Stimulated activated CD4-positive, alpha-beta T cell treated with anti-CD3 and anti-CD28 coated beads, TNF-alpha, amount 100 ng/mL, for 24 hours (primary cell): ENCODE measurements at regions not wholly inside any gene's neighbourhood (a gene's known extent, or its start where the extent isn't known, plus 50 kb on each side); places are given as distances from the start of the nearest gene placed in this dataset.

Experiments used
- DNase-seq, 3 experiments: peaks; one replicate each; pipeline ENCODE4 v3.0.0-alpha.2; 2020; ENCODE audit warnings: low read depth in 3 of 3

DNA sequence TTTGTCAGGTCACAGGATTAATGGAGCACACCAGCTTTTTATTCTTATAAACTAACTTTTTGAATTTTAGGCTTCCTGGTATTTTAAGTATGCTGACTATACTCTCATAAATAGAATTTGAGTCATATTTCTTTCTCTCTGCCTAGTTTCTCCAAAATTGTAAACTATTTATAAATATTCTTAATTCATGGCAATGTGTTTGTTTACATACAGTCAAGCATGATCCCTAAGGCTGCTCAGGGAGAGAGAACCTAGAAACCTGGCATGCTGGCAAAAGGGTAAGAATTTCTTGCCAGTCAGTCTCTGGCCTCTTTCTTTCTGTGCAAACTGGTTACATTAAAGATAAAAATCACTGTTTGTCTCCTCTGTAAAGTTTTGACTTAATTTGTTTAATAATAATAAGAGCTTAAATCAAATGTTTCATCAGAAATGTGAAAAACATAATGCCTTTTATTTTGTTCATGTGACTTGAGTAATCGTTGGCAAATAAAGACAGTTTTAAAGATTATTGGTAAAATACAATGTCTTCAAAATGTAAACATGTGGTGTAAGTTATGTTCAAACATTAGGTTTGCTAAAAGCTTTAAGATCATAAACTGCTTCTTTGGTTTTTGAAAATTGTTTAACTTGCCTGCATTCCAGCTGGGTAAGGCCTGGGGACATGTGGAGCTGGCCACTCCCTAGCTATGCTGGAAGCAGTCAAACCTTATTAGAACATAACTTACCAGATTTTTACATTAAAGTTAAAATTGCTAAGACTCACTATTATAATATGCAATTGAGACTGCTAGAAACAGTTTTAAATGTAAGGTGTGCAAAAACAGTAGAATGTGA is 1401.7 kb downstream of the NCAM2 start:
- DNase-seq, result no peak

DNA sequence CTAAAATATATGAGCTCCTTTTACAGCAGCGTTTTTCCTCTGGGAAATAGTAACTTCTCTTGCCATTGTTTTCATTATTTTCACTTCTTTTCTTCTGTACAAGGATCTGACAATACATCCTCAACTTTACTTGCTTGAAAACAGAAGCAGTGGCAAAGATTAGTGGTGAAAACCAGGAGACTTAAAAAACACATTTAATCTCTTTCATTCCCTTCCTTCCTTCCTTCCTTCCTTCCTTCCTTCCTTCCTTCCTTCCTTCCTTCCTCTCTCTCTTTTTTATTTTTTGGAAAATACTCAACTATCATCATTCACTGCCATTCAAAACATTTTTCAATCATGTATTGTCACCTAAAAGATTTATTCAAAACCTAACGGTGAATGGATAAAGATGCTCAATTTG is 1411.4 kb downstream of the NCAM2 start:
- no peak for DNase-seq

DNA sequence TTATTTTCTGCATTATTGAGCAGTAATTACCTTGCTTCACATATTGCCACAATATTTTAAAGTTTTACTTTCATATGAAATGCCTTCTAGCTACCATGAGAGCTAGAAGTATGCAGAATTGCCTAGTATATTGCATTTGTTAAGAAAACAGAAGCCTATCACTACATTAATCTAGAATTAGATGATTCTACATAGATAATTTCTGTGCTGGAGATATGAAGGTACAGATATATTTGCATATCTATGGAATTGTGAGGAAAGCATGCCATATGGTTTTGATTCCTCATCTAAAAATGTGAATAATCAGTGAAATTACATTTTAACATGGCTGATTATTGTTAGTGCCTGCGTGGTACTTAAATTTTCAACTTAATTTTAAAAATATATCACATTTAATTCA is 1418.3 kb downstream of the NCAM2 start:
- DNase-seq, result no peak

- DNase-seq, result no peak
These were observed 1423.4 kb downstream of the NCAM2 start for GRCh38 chr21:22421416-22422180.

- DNase-seq, result no peak
These were observed 1440.3 kb downstream of the NCAM2 start for GRCh38 chr21:22438428-22439086.

DNA sequence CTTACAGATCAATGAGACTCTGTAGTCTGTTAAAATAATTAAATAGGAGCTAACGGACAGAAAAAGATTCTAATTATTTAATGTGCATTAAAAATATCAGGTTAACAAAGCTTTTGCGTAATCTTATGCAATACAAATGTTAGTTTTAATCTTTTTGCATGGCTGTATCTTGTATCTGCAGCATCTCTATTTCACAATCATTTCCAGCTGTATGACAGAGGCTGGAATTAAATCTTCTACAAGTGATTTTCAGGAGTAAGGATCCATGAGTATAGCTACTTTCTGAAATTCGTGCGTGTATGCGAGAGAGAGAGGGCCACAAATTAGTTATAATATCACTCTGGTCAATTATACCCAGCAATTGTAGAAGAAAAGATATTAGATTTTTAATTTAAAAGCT is 1446.8 kb downstream of the NCAM2 start:
- no peak for DNase-seq

DNA sequence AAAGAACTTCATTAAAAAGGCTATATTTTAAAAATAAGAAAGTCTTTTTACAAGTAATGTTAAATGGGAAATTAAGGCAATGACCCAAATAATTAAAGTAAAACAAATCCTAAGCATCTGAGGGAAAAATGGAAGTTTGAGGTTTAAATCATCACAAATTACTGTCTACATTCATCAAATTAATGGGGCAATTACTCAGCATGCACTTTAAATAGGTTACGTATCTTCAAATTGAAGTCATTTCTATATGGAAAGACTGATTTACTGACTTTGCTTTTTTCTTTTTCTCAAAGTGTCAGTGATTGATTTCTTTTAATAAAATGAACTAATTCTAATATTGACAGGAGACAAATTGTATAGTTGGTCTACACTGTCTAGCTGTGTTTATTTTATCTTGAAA is 1452.3 kb downstream of the NCAM2 start:
- DNase-seq, result no peak

DNA sequence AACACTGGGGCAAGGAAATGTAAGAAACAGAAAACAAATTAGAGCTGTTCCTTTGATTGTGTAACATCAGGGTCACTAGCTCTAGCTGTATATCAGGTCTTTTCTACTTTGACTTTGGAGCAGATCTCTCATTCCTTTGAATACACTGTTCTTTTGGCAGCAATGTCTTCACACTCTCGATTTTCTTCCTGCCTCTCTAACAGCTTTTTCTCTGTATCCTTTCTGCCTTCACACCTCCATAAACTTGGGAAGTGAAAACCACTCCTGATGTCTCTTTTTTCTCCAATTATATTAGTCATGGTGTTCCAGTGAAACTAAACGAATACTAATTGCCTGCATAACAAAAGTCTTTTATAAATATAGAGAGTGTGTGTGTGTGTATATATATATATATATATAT is 1458.0 kb downstream of the NCAM2 start:
- DNase-seq, result no peak

DNA sequence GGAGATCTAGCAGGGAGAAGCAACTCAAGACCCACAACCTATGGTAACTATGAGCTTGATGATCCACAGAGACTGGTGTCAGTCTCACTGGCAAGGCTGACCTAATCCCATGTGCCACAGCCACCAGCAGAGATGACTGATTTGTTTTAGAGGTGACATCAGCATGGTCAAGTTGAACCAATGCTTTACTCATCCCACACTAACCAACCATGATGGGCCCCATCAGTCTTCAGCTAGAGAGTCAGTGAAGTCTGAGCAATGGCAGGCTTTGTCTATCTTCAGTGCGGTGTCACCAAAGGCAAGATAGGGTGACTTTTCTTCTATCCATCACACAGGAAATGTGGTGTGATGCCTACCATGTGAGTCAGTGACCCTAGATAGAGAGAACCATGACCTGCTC is 1470.7 kb downstream of the NCAM2 start:
- no peak for DNase-seq

- no peak for DNase-seq
These were observed 1476.2 kb downstream of the NCAM2 start for GRCh38 chr21:22474403-22474802.

DNA sequence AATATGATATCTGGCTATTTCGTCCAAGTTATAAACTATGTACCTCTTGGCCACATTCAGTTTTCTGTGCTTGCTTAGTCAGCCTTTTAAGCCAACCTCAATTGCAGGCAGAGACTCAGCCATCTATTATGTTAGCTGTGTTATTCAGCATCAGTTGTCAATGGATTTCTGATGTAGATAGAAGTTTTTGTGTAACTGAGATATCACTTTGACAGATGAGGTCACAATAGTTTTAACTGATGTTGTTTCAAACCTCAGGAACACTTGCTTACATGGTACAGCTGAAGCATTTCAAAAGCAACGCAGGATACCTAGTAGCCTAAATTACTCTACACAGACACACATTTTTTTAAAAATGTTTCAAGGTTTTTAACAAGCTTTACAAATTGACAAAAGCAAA is 1478.0 kb downstream of the NCAM2 start:
- DNase-seq, result no peak

DNA sequence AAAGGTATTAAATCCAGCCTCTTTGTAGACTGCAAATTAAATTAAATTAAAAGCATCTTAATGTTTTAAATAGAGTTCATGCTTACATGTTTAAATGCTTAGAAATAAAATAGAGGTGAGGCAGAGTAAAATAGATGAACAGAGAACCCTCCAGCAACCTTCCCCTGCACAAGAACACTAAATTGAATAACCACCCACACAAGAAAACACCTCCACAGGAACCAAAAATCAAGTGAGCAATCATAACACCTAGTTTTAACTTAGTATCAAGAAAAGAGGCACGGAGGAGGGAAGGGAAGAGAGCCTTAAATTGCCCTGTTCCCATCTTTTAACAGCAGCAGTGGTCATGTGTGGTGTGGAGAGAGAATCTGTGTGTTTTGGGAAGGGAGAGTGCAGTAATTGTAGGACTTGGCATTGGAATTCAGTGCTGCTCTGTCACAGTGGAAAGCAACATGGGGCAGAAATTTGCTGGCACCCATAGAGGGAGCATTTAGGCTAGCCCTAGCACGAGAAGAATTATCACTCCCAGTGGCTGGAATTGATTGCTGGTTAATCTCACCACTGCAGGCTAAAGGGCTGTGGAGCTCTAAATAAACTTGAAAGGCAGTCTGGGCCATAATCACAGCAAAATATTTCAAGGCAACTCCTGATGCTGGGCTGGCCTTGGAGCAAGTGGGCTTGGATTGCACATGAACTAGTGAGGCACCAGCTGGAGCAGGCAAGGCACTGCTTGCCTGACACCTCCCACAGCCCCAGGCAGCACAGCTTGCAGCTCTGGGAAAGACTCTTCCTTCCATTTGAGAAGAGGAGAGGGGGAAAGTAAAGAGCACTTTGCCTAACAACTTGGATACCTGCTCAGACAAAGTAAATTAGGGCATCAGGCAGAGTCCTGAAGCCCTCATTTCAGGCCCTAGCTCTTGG is 1478.8 kb downstream of the NCAM2 start:
- no peak for DNase-seq

GRCh38 chr21:22490049-22490448 is 1491.8 kb downstream of the NCAM2 start:
- DNase-seq, result no peak

DNA sequence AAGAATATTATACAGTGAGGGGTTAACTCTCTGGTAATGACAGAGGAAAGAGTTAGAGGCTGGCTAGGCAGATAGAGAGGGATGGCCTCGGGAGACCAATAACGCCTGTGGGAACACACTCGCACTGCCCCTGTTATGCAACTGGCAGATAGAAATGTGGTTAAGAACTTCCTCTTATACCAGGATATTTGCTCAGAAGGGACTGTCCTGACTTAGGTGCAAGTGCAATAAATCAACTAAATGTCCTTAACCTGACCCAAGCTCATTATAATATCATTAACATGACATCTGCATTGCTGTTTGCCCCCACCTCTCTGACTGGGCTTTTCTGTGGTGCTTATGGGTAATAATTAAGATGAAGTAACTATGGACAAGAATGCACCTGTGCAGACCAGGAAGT is 1518.0 kb downstream of the NCAM2 start:
- DNase-seq, result no peak

DNA sequence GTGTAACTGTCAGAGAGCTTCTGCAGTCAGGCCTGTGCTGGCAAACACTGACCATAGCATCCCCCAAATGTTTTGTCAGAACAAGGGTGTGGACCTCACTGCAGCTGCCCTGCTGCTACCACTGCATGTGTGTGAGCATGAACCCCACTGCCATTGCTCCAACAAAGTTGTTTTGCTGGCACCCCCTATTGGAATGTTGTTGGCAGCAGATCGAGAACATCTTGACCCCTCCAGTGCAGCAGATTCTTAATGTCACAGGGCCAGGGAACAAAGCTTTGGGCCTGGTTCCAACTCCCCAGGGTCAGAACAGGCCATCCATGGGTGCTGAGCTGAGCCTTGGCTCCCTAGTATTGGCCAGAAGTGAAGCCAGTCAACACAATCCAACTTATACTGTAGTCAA is 1537.4 kb downstream of the NCAM2 start:
- no peak for DNase-seq

- no peak for DNase-seq
These were observed 1538.3 kb downstream of the NCAM2 start for GRCh38 chr21:22536509-22536908.

DNA sequence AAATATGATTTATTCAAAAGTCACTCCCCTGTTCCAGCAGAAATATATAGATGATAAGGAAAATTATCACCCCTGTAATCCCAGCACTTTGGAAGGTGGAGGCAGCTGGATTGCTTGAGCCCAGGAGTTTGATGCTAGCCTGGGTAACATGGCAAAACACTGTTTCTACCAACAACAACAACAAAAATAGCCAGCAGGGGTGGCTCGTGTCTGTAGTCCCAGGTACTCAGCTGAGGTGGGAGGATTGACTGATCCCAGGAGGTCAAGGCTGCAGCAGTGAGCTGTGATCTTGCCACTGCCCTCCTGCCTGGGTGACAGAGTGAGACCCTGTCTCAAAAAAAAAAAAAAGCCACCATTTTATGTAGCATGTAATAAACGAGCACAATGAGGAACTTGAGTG is 1546.5 kb downstream of the NCAM2 start:
- DNase-seq, result no peak

DNA sequence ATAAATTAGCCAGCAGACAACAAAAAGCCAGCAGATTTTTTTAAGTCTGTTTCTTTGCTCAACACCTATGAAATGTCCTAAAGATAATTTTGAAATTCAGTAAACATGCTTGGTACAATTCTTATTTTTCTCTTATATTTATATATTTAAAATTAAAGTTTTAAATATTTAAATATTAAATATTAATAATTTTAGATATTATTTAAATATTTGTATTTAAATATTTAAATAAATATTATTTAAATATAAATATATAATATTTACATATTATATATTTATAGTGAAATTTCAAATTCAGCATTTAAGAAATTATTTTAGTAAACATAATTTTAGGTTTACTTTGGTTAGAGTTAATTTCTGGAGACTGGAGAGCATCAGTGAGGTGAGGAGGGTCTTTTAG is 1554.2 kb downstream of the NCAM2 start:
- DNase-seq, result no peak

GRCh38 chr21:22554690-22555316 is 1556.6 kb downstream of the NCAM2 start:
- DNase-seq, result no peak

- DNase-seq, result no peak
These were observed 1558.6 kb downstream of the NCAM2 start for GRCh38 chr21:22556829-22557228.

GRCh38 chr21:22561946-22562345 is 1563.7 kb downstream of the NCAM2 start:
- DNase-seq, result no peak
